ENCODE measurements at regions not wholly inside any gene's neighbourhood (a gene's known extent, or its start where the extent isn't known, plus 50 kb on each side); places are given as distances from the start of the nearest gene placed in this dataset.

- Histone ChIP-seq H3K4me1 (ENCODE audit: low read length) (peaks cover 20% of the 10 kb centered on the region), H3F3A (ENCODE audit: insufficient read depth, low read length) (peaks cover 14% of the 10 kb centered on the region), H3K9me2 (replicated peaks; ENCODE audit: insufficient read depth, low read length) (no peaks in the 10 kb centered on the region), H3K27ac (ENCODE audit: low read length) (peak overlapping the region; percentile 25; the same call in 1 of the 2 replicates), H3K27me3 (replicated peaks; ENCODE audit: insufficient read depth, low read length) (peaks cover 78% of the 10 kb centered on the region), H2AFZ (ENCODE audit: low read length) (no peak overlapping the region), H3K79me2 (ENCODE audit: low read length) (no peaks in the 10 kb centered on the region), H3K9me3 (replicated peaks; ENCODE audit: insufficient read depth, low read length) (no peaks in the 10 kb centered on the region), H3K4me2 (ENCODE audit: low read depth, low read length) (peak overlapping the region; percentile 80; the same call in 1 of the 2 replicates), H3K9ac (ENCODE audit: low read length) (no peak overlapping the region), H4K20me1 (ENCODE audit: insufficient read depth, low read length) (peaks cover 4% of the 10 kb centered on the region), H3K4me3 (ENCODE audit: low read length) (no peak overlapping the region), H3K36me3 (replicated peaks; ENCODE audit: insufficient read depth, low read length) (no peaks in the 10 kb centered on the region)
- DNase-seq, result peak; percentile 98
- TF ChIP-seq EZH2 (optimal IDR thresholded peaks at IDR 0.05; ENCODE audit: low read depth, low read length) (no peak), EZH2phosphoT487 (IDR thresholded peaks at IDR 0.05; ENCODE audit: low read length) (peak; percentile 99), CTCF (IDR thresholded peaks at IDR 0.05; ENCODE audit: low read length) (peak; percentile 4; the same call in 1 of the 2 replicates)
Observed at GRCh38 chr4:54566608-54567007, 91.1 kb upstream of the KIT start.

- Histone ChIP-seq H3K4me2 (ENCODE audit: low read depth, low read length) (no peak overlapping the region), H3K9me3 (replicated peaks; ENCODE audit: insufficient read depth, low read length) (no peaks in the 10 kb centered on the region), H3K27ac (ENCODE audit: low read length) (no peak overlapping the region), H3F3A (ENCODE audit: insufficient read depth, low read length) (peaks cover 14% of the 10 kb centered on the region), H3K4me3 (ENCODE audit: low read length) (no peak overlapping the region), H3K79me2 (ENCODE audit: low read length) (no peaks in the 10 kb centered on the region), H3K27me3 (replicated peaks; ENCODE audit: insufficient read depth, low read length) (peaks cover 78% of the 10 kb centered on the region), H4K20me1 (ENCODE audit: insufficient read depth, low read length) (peaks cover 4% of the 10 kb centered on the region), H3K9ac (ENCODE audit: low read length) (no peak overlapping the region), H2AFZ (ENCODE audit: low read length) (no peak overlapping the region), H3K4me1 (ENCODE audit: low read length) (peaks cover 20% of the 10 kb centered on the region), H3K36me3 (replicated peaks; ENCODE audit: insufficient read depth, low read length) (no peaks in the 10 kb centered on the region), H3K9me2 (replicated peaks; ENCODE audit: insufficient read depth, low read length) (no peaks in the 10 kb centered on the region)
- no peak for DNase-seq
- no peak for TF ChIP-seq EZH2 (optimal IDR thresholded peaks at IDR 0.05; ENCODE audit: low read depth, low read length)
- TF ChIP-seq EZH2phosphoT487 (IDR thresholded peaks at IDR 0.05; ENCODE audit: low read length), result no peak
- no peak for TF ChIP-seq CTCF (IDR thresholded peaks at IDR 0.05; ENCODE audit: low read length)
Observed at GRCh38 chr4:54567327-54567726, 90.4 kb upstream of the KIT start.

- peaks cover 73% of the 10 kb centered on the region for H3K27me3 ChIP-seq (replicated peaks; ENCODE audit: insufficient read depth, low read length)
- no peak overlapping the region for H2AFZ ChIP-seq (ENCODE audit: low read length)
- no peaks in the 10 kb centered on the region for H3K36me3 ChIP-seq (replicated peaks; ENCODE audit: insufficient read depth, low read length)
- H3K4me2 ChIP-seq (ENCODE audit: low read depth, low read length), result no peak overlapping the region
- no peak for DNase-seq
- peaks cover 20% of the 10 kb centered on the region for H3K4me1 ChIP-seq (ENCODE audit: low read length)
- H3K9me2 ChIP-seq (replicated peaks; ENCODE audit: insufficient read depth, low read length), result no peaks in the 10 kb centered on the region
- H3F3A ChIP-seq (ENCODE audit: insufficient read depth, low read length), result peaks cover 14% of the 10 kb centered on the region
- H3K79me2 ChIP-seq (ENCODE audit: low read length), result no peaks in the 10 kb centered on the region
- no peaks in the 10 kb centered on the region for H3K9me3 ChIP-seq (replicated peaks; ENCODE audit: insufficient read depth, low read length)
- peaks cover 4% of the 10 kb centered on the region for H4K20me1 ChIP-seq (ENCODE audit: insufficient read depth, low read length)
- TF ChIP-seq EZH2 (optimal IDR thresholded peaks at IDR 0.05; ENCODE audit: low read depth, low read length) (no peak), CTCF (IDR thresholded peaks at IDR 0.05; ENCODE audit: low read length) (no peak), EZH2phosphoT487 (IDR thresholded peaks at IDR 0.05; ENCODE audit: low read length) (no peak)
- no peak overlapping the region for H3K27ac ChIP-seq (ENCODE audit: low read length)
- no peak overlapping the region for H3K4me3 ChIP-seq (ENCODE audit: low read length)
- no peak overlapping the region for H3K9ac ChIP-seq (ENCODE audit: low read length)
Observed at GRCh38 chr4:54568184-54568583, 89.6 kb upstream of the KIT start.
